Progenitor cell of endocrine pancreas (in vitro differentiated cells): ENCODE measurements at regions not wholly inside any gene's neighbourhood (a gene's known extent, or its start where the extent isn't known, plus 50 kb on each side); places are given as distances from the start of the nearest gene placed in this dataset.

Source experiments
- DNase-seq: peaks from one replicate; pipeline ENCODE4 v3.0.0; 2021; ENCODE audit warnings: low spot score; ENCODE audit not compliant: unreplicated experiment
- H3K27ac Mint-ChIP-seq: 2 replicates; pipeline ENCODE4 v1.8.0; 2021; ENCODE audit warnings: mild to moderate bottlenecking, moderate library complexity, mixed read lengths
- H3K27me3 Mint-ChIP-seq: 2 replicates; pipeline ENCODE4 v1.8.0; 2021; ENCODE audit warnings: mixed read lengths
- H3K36me3 Mint-ChIP-seq: 2 replicates; pipeline ENCODE4 v1.8.0; 2022; ENCODE audit warnings: mixed read lengths; ENCODE audit not compliant: insufficient read depth
- H3K4me1 Mint-ChIP-seq: 2 replicates; pipeline ENCODE4 v1.8.0; 2021; ENCODE audit warnings: low read depth, mixed read lengths
- H3K4me3 Mint-ChIP-seq: 2 replicates; pipeline ENCODE4 v1.8.0; 2021; ENCODE audit warnings: low read depth, mild to moderate bottlenecking, moderate library complexity, mixed read lengths
- H3K9me3 Mint-ChIP-seq: 2 replicates; pipeline ENCODE4 v1.8.0; 2021; ENCODE audit warnings: low read depth, mixed read lengths
- CTCF ChIP-seq: fragments of 200-600 bp; sonication (generic); IDR thresholded peaks from one replicate; pipeline ENCODE4 v1.5.0; 2021; ENCODE audit warnings: antibody characterized with exemption, mild to moderate bottlenecking; ENCODE audit not compliant: unreplicated experiment

GRCh38 chr1:39105841-39106765 lies 80.0 kb downstream of the NDUFS5 start:
- Mint-ChIP-seq H3K9me3 (no peaks in the 10 kb centered on the region), H3K4me3 (no peak overlapping the region), H3K36me3 (no peaks in the 10 kb centered on the region), H3K4me1 (peaks cover 27% of the 10 kb centered on the region), H3K27me3 (no peaks in the 10 kb centered on the region), H3K27ac (peak overlapping the region; percentile 96)
- no peak for TF ChIP-seq CTCF
- no peak for DNase-seq

- Mint-ChIP-seq H3K27ac (no peak overlapping the region), H3K4me3 (no peak overlapping the region), H3K36me3 (no peaks in the 10 kb centered on the region), H3K27me3 (no peaks in the 10 kb centered on the region), H3K9me3 (no peaks in the 10 kb centered on the region), H3K4me1 (peaks cover 29% of the 10 kb centered on the region)
- no peak for TF ChIP-seq CTCF
- no peak for DNase-seq
These were observed 80.7 kb downstream of the NDUFS5 start for GRCh38 chr1:39106801-39107327.

GRCh38 chr1:39107341-39108290 lies 81.5 kb downstream of the NDUFS5 start:
- no peak for TF ChIP-seq CTCF
- Mint-ChIP-seq H3K9me3 (no peaks in the 10 kb centered on the region), H3K27me3 (no peaks in the 10 kb centered on the region), H3K36me3 (no peaks in the 10 kb centered on the region), H3K4me3 (no peak overlapping the region), H3K27ac (no peak overlapping the region), H3K4me1 (peaks cover 28% of the 10 kb centered on the region)
- no peak for DNase-seq

- no peak for DNase-seq
- H3K4me3 Mint-ChIP-seq = no peak overlapping the region
- H3K4me1 Mint-ChIP-seq = peaks cover 10% of the 10 kb centered on the region
- TF ChIP-seq CTCF = no peak
- H3K27me3 Mint-ChIP-seq = no peaks in the 10 kb centered on the region
- H3K27ac Mint-ChIP-seq = no peak overlapping the region
- H3K36me3 Mint-ChIP-seq = peaks cover 3% of the 10 kb centered on the region
- no peaks in the 10 kb centered on the region for H3K9me3 Mint-ChIP-seq
These were observed 83.5 kb downstream of the NDUFS5 start for GRCh38 chr1:39109644-39110043.

- H3K27me3 Mint-ChIP-seq = no peaks in the 10 kb centered on the region
- DNase-seq = no peak
- peaks cover 3% of the 10 kb centered on the region for H3K36me3 Mint-ChIP-seq
- no peaks in the 10 kb centered on the region for H3K9me3 Mint-ChIP-seq
- no peak for TF ChIP-seq CTCF
- H3K27ac Mint-ChIP-seq = no peak overlapping the region
- H3K4me1 Mint-ChIP-seq = peaks cover 9% of the 10 kb centered on the region
- H3K4me3 Mint-ChIP-seq = no peak overlapping the region
These were observed 84.2 kb downstream of the NDUFS5 start for GRCh38 chr1:39110325-39110851.
